ENCODE measurements at regions not wholly inside any gene's neighbourhood (a gene's known extent, or its start where the extent isn't known, plus 50 kb on each side); places are given as distances from the start of the nearest gene placed in this dataset.

GRCh38 chr5:106376522-106376921 is 1294.2 kb downstream of the EFNA5 start:
- H2BK120ac ChIP-seq (ENCODE audit: low read depth, low read length, poor library complexity, severe bottlenecking): no peak overlapping the region
- no peak for DNase-seq
- H3K27ac Mint-ChIP-seq: no peak overlapping the region
- H2BK15ac ChIP-seq (ENCODE audit: low read depth, low read length): no peak overlapping the region
- H2BK20ac ChIP-seq (ENCODE audit: low read depth, low read length, poor library complexity, severe bottlenecking): no peak overlapping the region
- no peak overlapping the region for H3K27ac ChIP-seq (ENCODE audit: insufficient read length, low read depth, low read length)
- H3K27me3 ChIP-seq (ENCODE audit: insufficient read depth, low read length): no peaks in the 10 kb centered on the region
- no peak for TF ChIP-seq CTCF (conservative IDR thresholded peaks at IDR 0.05)
- H3K9me3 Mint-ChIP-seq: no peaks in the 10 kb centered on the region
- H2BK12ac ChIP-seq (ENCODE audit: insufficient read length, low read depth, low read length): no peak overlapping the region
- WGBS (ENCODE audit: extremely low coverage, insufficient read length, low lambda C conversion rate): no CpG with 5 or more reads among the region's 1 CpG
- H3K9me3 ChIP-seq (ENCODE audit: control insufficient read depth, low read depth, low read length): no peaks in the 10 kb centered on the region
- no peak overlapping the region for H2BK5ac ChIP-seq (ENCODE audit: insufficient read length, low read length)
- H4K20me1 ChIP-seq (ENCODE audit: control insufficient read depth, insufficient read depth, insufficient read length): no peaks in the 10 kb centered on the region
- H2AK5ac ChIP-seq (ENCODE audit: insufficient read length, low read length): no peak overlapping the region
- no peaks in the 10 kb centered on the region for H3K27me3 Mint-ChIP-seq (ENCODE audit: low read depth)
- H4K91ac ChIP-seq (ENCODE audit: insufficient read length, low read depth, low read length): no peak overlapping the region
- H3K56ac ChIP-seq (ENCODE audit: insufficient read length, low read depth, low read length): no peak overlapping the region
- no peak overlapping the region for H3K23ac ChIP-seq (ENCODE audit: insufficient read length, low read depth, low read length)
- H3K79me2 ChIP-seq (ENCODE audit: insufficient read depth, low read length): no peaks in the 10 kb centered on the region
- no peak overlapping the region for H4K8ac ChIP-seq (replicated peaks; ENCODE audit: insufficient read length, low read depth, low read length)
- no peaks in the 10 kb centered on the region for H3K79me1 ChIP-seq (ENCODE audit: insufficient read depth, low read depth, low read length, poor library complexity, severe bottlenecking)
- H3K14ac ChIP-seq (ENCODE audit: insufficient read depth, low read length): no peak overlapping the region
- peaks cover 12 to 14% of the 10 kb centered on the region in 2 experiments; a peak in 3 of 4 replicates for H3K4me1 Mint-ChIP-seq
- no peak overlapping the region for H3K4ac ChIP-seq (ENCODE audit: low read depth, low read length)
- H4K5ac ChIP-seq (ENCODE audit: insufficient read length, low read depth, low read length): no peak overlapping the region
- H3K4me2 ChIP-seq (ENCODE audit: insufficient read depth, insufficient read length, low read length): no peak overlapping the region
- H3T11ph ChIP-seq (ENCODE audit: low read length): no peak overlapping the region
- no peaks in the 10 kb centered on the region for H3K36me3 Mint-ChIP-seq (ENCODE audit: insufficient read depth in 1 of 3, low read depth in 3 of 3)
- H2AFZ ChIP-seq (ENCODE audit: low read length): no peak overlapping the region
- H3K4me3 Mint-ChIP-seq: no peak overlapping the region
- no peak overlapping the region for H3K18ac ChIP-seq (ENCODE audit: insufficient read length, low read depth, low read length)
- no peaks in the 10 kb centered on the region for H3K23me2 ChIP-seq (ENCODE audit: insufficient read length, low read depth, low read length, poor library complexity, severe bottlenecking)
- H3K9ac ChIP-seq (ENCODE audit: extremely low read depth, insufficient read length, low read length): no peak overlapping the region
- no peaks in the 10 kb centered on the region for H3K4me1 ChIP-seq (ENCODE audit: insufficient read depth, low read length)
